ENCODE measurements at regions not wholly inside any gene's neighbourhood (a gene's known extent, or its start where the extent isn't known, plus 50 kb on each side); places are given as distances from the start of the nearest gene placed in this dataset.

DNA sequence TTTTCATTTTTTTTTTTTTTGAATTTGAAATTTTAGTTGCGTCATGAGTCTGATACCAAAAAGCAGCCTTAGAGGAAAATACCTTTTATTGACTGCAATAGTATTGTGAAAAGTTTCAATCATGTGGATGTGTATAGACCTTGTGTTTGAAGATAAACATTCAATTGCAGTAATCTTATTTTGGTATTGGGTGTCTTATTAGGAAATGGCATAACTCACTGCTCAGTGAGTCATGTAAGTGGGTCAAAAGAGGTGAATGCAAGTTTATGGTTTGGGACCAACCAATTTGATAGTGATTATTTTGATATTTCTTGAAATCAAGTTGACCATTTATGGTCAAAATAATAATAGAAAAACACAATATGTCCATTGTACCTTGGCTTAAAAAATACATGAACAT, 627.8 kb upstream of the SLIT2 start:
- TF ChIP-seq EP300 (IDR thresholded peaks at IDR 0.05) (no peak), POLR2A (IDR thresholded peaks at IDR 0.05) (no peak)
- TF ChIP-seq, protein P1, sequence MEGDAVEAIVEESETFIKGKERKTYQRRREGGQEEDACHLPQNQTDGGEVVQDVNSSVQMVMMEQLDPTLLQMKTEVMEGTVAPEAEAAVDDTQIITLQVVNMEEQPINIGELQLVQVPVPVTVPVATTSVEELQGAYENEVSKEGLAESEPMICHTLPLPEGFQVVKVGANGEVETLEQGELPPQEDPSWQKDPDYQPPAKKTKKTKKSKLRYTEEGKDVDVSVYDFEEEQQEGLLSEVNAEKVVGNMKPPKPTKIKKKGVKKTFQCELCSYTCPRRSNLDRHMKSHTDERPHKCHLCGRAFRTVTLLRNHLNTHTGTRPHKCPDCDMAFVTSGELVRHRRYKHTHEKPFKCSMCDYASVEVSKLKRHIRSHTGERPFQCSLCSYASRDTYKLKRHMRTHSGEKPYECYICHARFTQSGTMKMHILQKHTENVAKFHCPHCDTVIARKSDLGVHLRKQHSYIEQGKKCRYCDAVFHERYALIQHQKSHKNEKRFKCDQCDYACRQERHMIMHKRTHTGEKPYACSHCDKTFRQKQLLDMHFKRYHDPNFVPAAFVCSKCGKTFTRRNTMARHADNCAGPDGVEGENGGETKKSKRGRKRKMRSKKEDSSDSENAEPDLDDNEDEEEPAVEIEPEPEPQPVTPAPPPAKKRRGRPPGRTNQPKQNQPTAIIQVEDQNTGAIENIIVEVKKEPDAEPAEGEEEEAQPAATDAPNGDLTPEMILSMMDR (IDR thresholded peaks at IDR 0.05) = no peak
